ENCODE measurements at regions not wholly inside any gene's neighbourhood (a gene's known extent, or its start where the extent isn't known, plus 50 kb on each side); places are given as distances from the start of the nearest gene placed in this dataset.

GRCh38 chr10:2584385-2584784 is 483.0 kb upstream of the PFKP start:
- TF ChIP-seq EZH2 (IDR thresholded peaks at IDR 0.05; ENCODE audit: borderline replicate concordance) (no peak), CTCF (IDR thresholded peaks at IDR 0.05; ENCODE audit: poor library complexity) (no peak), EZH2phosphoT487 (IDR thresholded peaks at IDR 0.05; ENCODE audit: low read depth, severe bottlenecking, unreplicated experiment) (no peak)
